D341Med (cell line): ENCODE measurements at regions not wholly inside any gene's neighbourhood (a gene's known extent, or its start where the extent isn't known, plus 50 kb on each side); places are given as distances from the start of the nearest gene placed in this dataset.
"Not testable (repeated sequence)": the region's sequence is repeated elsewhere in the genome, so short reads cannot be mapped to it uniquely, and the experiment has no call there.

Experiments
- DNase-seq: peaks from one replicate; pipeline ENCODE4 v3.0.0; 2012; ENCODE audit warnings: low spot score

DNA sequence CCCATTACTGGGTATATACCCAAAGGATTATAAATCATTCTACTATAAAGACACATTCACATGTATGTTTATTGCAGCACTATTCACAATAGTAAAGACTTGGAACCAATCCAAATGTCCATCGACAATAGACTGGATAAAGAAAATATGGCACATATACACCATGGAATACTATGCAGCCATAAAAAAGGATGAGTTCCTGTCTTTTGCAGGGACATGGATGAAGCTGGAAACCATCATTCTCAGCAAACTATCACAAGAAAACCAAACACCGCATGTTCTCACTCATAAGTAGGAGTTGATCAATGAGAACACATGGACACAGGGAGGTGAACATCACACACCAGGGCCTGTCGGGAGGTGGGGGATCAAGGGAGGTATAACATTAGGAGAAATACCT, 62.2 kb upstream of the FBXL17 start:
- not testable (repeated sequence) for DNase-seq

DNA sequence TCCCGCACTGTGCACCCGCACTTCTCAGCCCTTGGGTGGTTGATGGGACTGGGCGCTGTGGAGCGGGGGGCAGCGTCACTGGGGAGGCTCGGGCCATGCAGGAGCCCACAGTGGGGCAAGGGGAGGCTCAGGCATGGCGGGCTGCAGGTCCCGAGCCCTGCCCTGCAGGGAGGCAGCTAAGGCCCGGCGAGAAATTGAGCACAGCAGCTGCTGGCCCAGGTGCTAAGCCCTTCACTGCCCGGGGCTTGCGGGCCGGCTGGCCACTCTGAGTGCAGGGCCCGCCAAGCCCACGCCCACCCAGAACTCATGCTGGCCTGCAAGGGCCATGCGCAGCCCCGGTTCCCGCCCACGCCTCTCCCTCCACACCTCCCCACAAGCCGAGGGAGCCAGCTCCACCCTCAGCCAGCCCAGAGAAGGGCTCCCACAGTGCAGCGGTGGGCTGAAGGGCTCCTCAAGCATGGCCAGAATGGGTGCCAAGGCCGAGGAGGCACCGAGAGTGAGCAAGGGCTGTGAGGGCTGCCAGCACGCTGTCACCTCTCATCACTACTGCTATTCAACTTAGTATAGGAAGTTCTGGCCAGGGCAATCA, 60.3 kb upstream of the FBXL17 start:
- not testable (repeated sequence) for DNase-seq

DNA sequence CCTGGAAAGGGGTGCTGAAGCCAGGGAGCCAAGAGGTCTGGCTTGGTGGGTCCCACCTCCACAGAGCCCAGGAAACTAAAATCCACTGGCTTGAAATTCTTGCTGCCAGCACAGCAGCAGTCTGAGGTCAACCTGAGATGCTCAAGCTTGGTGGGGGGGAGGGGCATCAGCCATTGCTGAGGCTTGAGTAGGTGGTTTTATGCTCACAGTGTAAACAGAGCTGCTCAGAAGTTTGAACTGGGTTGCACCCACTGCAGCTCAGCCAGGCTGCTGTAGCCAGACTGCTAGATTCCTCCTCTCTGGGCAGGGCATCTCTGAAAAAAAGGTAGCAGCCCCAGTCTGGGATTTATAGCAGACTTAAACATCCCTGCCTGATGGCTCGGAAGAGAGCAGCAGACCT, 55.5 kb upstream of the FBXL17 start:
- no peak for DNase-seq

DNA sequence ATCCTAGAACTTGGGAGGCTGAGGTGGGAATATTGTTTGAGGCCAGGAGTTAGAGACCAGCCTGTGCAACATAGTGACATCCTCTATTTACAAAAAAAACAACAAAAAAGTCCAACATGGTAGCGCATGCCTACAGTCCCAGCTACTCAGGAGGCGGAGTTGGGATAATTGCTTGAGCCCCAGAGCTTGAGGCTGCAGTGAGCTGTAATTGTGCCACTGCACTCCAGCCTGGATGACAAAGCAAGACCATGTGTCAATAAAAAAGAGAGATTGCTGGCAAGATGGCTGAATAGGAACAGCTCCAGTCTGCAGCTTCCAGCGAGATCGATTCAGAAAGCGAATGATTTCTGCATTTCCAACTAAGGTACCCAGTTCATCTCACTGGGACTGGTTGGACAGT, 54.8 kb upstream of the FBXL17 start:
- DNase-seq, result no peak

DNA sequence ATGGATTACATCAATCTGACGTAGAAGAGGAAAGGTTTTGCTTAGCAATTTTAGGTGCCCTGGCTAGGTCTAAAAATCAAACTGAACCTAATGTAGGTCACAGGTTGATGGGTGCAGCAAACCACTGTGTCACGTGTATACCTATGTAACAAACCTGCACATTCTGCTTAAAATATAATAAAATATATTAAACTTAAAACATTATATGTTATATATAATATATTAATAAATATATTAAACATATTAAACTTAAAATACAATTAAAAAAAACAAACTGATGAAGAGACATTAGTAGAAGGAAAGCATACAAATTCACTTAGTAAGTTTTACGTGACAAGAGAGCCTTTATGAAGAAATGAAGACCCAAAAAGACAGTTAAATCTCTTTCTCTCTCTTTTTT, 51.7 kb upstream of the FBXL17 start:
- DNase-seq, result no peak

DNA sequence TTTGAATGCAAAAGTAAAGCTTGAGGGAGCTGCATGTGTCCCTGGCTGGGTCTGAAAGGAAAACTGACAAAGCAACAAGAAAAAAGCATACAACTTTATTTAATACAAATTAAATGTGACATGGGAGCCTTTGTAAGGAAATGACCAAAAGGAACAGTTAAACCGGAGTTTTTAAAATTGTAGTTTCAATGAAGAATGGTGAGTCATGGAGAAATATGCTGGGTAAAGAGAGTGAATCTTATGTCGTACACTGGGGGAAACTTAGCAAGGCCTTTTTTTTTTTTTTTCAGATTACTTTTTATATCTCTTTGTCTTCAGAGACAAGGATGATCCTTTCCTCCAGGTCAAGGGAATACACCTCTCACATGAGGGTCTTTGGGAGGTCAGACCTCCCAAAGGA, 50.1 kb upstream of the FBXL17 start:
- no peak for DNase-seq
